ENCODE measurements at regions not wholly inside any gene's neighbourhood (a gene's known extent, or its start where the extent isn't known, plus 50 kb on each side); places are given as distances from the start of the nearest gene placed in this dataset.
"Not testable (repeated sequence)": the region's sequence is repeated elsewhere in the genome, so short reads cannot be mapped to it uniquely, and the experiment has no call there.

DNA sequence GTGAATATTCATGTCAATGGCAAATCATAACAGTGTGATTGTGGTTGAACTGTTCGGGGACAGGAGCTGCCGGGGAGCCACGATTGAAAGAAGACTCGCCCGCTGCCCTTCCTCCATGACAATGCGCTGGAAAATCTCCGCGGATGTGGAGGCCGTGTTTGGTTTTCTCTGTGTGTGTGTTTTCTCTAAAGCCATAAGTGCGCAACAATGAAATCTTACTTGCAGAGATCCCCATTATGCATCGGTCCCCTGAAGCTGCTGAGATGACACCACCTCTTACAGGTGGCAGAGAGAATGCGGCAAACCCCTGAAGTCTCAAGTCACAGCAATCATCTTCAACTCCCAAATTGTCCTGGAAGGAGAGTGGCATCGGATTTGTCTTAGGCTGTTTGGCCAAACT lies 442.3 kb upstream of the MKI67 start:
- DNase-seq: no peak

- DNase-seq: no peak
Measured at GRCh38 chr10:128568990-128569945, 443.0 kb upstream of the MKI67 start.

DNA sequence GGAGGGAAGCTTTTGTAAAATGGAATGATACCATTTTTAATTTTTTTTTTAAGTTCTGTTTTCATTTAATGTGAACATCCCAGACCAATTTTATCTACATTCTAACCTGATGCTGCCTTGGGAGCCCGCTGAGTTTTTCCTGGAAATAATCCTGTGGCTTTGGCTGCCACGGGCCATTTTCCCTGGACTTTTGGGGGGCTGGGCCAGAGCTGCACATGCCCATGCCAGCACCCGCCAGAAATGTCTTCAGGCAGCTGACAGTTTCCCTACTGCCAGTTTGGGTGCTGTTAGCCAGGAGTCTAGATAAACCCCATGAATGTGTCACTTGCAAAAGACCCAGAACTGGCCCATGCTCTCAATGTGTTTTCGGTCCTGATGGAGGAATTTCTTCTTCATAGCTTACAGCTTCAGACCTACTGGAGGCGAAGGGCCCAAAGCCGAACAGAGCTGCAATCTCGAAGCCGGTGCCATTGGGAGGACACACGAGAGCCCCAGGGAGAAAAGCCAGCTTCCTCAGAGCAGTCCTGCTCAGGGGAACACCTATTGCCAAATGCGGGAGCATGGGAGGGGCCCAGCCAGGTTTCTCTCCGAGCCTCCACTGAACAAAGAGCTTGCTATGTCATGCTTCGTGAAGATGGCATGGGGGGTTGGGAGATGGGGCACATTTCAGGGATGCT lies 444.2 kb upstream of the MKI67 start:
- DNase-seq: no peak

- no peak for DNase-seq
Measured at GRCh38 chr10:128571071-128571470, 444.8 kb upstream of the MKI67 start.

DNA sequence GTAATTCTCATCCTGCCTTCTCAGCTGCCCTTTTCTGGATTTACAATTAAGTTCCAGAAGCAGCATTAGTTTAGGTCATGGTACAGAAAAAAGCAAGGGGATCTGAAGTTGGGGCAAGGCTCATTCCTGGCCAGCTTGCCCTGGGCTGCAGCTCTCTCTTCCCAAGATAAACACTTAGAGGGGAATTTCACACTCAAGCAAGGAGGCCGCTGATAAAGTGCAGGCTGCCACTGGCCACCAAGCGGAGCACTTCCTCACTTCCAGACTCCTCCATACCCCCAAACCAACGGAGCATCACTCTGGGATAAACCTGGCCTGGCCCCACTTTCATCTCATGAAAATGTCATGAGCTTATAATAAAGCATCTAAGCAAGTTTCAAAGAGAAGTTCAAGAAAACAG lies 445.5 kb upstream of the MKI67 start:
- no peak for DNase-seq

DNA sequence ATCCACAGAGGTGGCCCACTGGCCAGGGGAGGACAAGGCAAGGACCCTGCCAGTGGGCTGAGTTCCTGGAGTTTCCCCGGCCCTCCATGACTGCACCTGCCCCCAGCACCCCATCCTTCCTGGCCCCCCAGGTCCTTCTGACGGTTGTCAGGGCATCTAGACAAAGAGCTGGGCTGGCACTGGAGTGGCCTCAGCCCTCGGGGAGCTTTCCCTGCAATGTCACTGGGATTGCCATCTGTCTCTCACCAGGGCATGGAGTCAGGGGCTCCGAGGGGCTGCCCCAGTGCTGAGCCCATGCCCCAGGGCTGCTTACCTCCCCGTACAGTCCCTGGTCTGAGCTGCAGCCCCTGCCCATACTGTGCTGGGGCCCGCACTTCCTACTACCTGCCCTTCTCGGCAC lies 446.5 kb upstream of the MKI67 start:
- no peak for DNase-seq

- DNase-seq: no peak
Measured at GRCh38 chr10:128573281-128573845, 447.1 kb upstream of the MKI67 start.

DNA sequence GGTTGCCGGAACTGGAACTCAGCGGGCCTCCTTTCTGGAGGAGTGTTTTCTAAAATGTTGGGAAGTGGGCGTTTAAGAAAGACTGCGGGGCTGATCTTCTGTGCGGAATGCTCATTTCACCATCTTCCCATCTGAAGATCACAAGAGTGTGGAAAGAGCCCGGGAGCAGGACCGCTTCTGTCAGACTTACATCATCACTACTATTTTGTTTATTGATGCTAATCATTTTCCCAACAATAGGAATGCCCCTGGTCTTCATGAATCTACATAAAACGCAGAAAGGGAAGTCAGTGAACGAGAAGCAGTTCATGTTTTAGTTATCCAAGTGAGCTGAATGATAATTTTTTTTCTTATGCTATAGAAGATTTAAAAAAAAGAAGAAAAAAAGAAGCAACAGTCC lies 447.8 kb upstream of the MKI67 start:
- no peak for DNase-seq

GRCh38 chr10:128574581-128575210 lies 448.5 kb upstream of the MKI67 start:
- DNase-seq: no peak

DNA sequence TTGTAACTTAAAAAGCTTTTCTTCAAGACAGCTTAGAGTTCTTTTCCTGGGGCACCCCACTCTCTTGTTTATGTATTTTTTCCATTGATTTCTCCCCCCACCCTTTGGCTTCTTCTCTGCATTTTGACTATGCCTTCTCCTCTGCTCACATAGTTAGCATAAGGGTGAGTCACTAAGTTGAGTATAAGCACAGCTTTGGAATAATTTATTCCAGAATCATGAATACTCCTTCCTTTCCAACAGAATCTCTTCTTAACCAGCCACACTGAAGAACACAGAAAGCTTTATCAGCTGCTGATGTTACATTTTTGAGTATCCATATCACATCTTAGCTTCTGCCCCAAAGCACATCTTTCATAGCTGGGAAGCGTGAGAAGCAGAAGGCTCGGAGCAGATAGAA lies 449.5 kb upstream of the MKI67 start:
- no peak for DNase-seq

GRCh38 chr10:128576336-128576735 lies 450.1 kb upstream of the MKI67 start:
- no peak for DNase-seq

DNA sequence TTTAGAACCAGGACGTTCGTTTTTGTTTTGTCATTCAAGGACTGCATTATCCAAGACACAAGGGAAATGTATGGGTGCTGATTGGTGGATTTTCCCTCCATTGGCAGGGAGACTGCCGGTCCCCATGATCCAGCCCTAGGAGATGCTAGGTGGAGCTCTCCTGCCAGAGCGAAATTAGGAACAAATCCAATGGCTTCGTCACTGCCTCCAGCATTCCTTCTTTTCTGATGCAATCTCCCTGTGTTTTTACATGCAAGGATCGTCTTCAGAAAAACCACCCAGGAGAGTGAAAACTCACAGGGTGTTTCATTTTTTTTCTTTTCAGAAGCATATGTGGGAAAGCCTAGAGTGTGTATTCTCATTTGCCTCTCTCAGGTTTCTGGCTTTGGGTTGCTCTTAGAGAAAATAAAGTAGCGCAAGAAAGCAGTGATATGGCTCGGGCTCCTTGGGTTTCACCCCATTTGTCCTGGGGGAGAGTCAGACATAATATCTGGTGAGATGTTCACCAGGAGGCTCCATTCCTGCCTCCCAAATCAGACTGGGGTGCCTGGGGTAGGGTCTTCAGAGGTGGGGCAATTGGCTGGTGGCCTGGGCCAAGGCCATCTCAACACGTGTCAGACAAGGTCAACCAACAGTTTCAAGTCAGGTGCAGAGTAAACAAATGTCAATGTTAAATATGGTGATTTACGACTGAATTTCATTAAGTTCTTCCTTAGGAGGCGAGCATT lies 450.9 kb upstream of the MKI67 start:
- no peak for DNase-seq

DNA sequence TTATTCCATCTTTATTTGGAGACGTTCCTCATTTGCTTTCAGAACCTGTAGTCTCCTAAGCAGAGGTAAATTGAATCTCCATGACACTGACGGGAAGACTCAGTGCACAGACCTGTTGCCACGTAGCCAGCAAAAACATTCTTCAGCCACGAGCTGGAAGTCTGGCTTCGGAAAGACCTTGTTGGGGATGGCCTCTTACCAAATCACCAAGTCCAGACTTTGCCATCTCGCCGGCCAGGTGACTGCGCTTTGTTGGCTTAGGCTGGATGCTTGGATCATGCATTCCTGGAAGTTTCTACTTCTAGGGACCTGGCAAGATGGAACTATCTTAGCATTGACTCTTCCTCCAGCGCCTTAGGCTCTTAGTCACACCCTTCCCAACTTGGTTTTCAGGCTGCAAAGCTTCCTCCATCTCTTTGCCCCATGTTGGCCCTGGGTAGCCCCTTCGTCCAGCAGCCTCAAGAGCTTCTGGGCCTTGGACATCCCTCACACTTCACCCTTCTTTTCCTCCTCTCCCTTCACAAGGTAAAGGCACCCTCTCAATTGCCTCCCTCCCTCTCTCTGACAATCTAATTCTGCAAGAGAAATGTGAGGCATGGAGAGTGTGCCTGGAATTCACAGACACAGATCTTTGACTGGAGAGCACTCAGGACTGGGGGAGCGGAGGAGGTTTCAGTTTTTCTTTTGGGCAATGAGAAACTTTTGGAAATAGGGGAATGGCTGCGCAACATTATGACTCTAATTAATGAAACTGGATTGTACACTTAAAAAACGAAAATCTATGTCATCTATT lies 451.9 kb upstream of the MKI67 start:
- no peak for DNase-seq

DNA sequence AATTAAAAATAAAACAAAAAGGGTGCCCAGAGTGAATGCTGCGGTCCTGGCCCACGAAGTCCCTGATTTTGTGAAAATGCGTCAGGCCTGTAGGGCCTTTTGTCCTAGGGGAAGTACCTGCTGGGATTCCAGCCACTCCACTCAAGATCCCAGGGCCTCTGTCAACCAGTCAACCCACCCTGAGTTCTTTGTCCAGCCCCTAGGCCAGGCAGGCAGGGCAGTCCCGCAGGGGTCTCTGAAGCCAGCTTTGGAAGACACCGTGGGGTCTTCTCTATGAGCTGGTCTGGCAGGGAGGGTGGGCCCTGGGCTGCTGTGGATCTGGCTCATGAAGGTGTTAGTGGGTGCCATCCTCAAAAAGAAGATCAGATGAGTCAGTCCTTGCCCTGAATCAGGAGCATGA lies 452.5 kb upstream of the MKI67 start:
- no peak for DNase-seq

- DNase-seq: no peak
Measured at GRCh38 chr10:128579280-128579865, 453.1 kb upstream of the MKI67 start.

DNA sequence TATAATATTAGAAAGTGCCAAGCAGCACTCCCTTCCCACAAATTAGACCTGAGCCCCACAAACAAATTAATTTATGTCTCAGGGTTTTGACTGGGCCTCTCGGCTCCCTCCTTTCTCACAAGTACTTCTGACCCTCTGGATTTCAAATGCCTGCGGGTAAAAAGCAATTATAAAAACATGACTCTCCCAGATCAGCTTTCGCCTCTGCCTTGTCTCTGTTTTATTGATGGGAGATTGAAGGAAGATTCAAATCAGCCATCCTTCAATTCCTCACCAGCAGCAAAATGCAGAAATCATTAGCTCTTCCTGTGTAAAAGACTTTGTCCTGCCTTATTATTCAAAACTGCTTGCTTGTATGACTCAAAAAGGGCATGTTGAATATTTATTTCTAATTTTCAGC lies 453.7 kb upstream of the MKI67 start:
- no peak for DNase-seq

- DNase-seq: not testable (repeated sequence)
Measured at GRCh38 chr10:128583125-128583524, 456.9 kb upstream of the MKI67 start.

DNA sequence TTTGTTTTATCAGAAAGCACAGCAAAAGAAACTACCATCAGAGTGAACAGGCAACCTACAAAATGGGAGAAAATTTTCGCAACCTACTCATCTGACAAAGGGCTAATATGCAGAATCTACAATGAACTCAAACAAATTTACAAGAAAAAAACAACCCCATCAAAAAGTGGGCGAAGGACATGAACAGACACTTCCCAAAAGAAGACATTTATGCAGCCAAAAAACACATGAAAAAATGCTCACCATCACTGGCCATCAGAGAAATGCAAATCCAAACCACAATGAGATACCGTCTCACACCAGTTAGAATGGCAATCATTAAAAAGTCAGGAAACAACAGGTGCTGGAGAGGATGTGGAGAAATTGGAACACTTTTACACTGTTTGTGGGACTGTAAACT lies 460.4 kb upstream of the MKI67 start:
- not testable (repeated sequence) for DNase-seq

DNA sequence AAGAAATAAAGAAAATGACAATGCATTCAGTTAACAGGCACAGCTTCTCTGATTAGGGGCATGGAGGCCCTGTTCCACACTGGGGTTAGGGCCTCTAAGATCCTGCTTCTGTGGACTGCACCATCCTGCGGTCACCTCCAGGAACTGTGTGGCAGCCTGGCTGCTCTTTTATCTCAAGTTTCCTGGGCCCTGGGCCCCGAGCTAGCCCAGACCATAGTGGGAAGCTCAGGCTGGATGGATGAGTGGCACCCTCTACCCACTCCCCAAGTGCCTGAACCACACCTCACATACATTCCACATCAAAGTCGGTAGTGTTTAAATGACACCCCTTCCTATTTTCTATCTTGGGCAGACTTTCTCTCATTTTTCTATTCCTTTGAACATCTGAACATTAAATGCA lies 461.5 kb upstream of the MKI67 start:
- DNase-seq: no peak

DNA sequence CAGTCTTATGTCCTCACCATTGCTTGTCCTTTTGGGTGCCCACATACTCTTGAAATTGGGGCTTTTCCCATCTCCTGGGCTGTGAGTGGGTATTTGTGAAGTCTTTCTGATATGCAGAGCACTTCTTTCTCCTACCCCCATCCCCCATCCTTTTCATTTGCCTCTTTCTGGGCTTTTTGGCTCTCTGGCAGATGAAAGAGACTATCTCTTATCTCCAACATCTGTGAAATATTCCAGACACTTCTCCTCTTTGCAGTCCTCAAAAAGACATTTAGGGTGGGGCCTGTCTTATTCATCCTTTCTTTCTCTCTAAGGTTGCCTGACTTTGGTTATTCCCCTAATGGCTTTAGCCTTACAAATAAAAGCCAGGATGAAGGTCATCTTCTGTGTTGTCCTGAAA lies 462.2 kb upstream of the MKI67 start:
- no peak for DNase-seq

- no peak for DNase-seq
Measured at GRCh38 chr10:128594688-128595087, 468.5 kb upstream of the MKI67 start.

DNA sequence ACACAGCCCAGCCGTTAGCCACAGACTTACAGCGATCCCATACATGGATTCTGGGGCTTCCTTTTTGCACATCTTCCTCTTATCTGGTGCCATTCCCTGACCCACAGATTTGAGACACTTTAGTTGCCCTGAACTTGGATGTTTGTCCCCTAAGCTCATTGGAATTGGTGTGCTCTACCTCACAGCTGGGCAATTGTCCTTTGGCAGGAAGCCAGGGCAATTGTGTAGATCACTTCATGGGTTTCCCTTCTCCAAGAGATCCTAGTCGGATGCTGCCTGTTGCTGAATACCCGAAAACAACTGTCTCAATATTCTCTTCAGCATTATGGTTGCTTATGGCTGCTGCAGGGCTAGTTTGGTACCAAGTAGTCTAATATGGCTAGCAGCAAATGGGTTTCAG lies 470.7 kb upstream of the MKI67 start:
- DNase-seq: no peak
